Keratinocyte (primary cell): ENCODE measurements at regions not wholly inside any gene's neighbourhood (a gene's known extent, or its start where the extent isn't known, plus 50 kb on each side); places are given as distances from the start of the nearest gene placed in this dataset.

Source experiments
- DNase-seq: peaks from one replicate; pipeline ENCODE4 v3.0.0-alpha.2; 2011; ENCODE audit warnings: low read depth, missing footprints, low spot score
- FAIRE-seq: peaks from 2 replicates; lab custom pipeline; 2011; peaks lifted over from hg19 to GRCh38; lab: Jason Lieb, UNC
- H2AFZ ChIP-seq: 2 replicates; pipeline ENCODE4 v1.6.0; 2012; ENCODE audit warnings: low read length, control low read depth, inconsistent platforms; ENCODE audit not compliant: control insufficient read depth
- H3K27ac ChIP-seq: 2 replicates; pipeline ENCODE4 v1.5.1; 2011; ENCODE audit warnings: low read length; ENCODE audit not compliant: control insufficient read depth, insufficient read depth
- H3K27me3 ChIP-seq: 3 replicates; pipeline ENCODE4 v1.6.0; 2011; ENCODE audit warnings: low read length; ENCODE audit not compliant: control insufficient read depth, insufficient read depth; ENCODE audit errors: extremely low read depth
- H3K36me3 ChIP-seq, 2 experiments: 2 replicates in 1 of 2; 3 replicates in 1 of 2; pipeline ENCODE4 v1.5.1; 2011; ENCODE audit warnings: low read length in 2 of 2, mild to moderate bottlenecking in 1 of 2; ENCODE audit not compliant: control insufficient read depth in 2 of 2, insufficient read depth in 2 of 2; ENCODE audit errors: extremely low read depth in 1 of 2
- H3K4me1 ChIP-seq: 3 replicates; pipeline ENCODE4 v1.5.1; 2011; ENCODE audit warnings: low read length; ENCODE audit not compliant: control insufficient read depth, insufficient read depth; ENCODE audit errors: extremely low read depth
- H3K4me2 ChIP-seq: 3 replicates; pipeline ENCODE4 v1.6.0; 2011; ENCODE audit warnings: low read depth, low read length; ENCODE audit not compliant: control insufficient read depth, insufficient read depth; ENCODE audit errors: extremely low read depth
- H3K4me3 ChIP-seq, 3 experiments: fragments of 200-600 bp in 1 of 3; sonication (generic) in 1 of 3; 2 replicates in 2 of 3; 3 replicates in 1 of 3; pipeline ENCODE4 v1.5.1; 2011 to 2016; ENCODE audit warnings: low read length in 3 of 3, mild to moderate bottlenecking in 3 of 3, control low read depth in 2 of 3, inconsistent platforms in 1 of 3, low read depth in 1 of 3, mixed read lengths in 1 of 3, mixed run types in 1 of 3, moderate library complexity in 1 of 3; ENCODE audit not compliant: control insufficient read depth in 2 of 3, insufficient read depth in 2 of 3; ENCODE audit errors: extremely low read depth in 1 of 3
- H3K79me2 ChIP-seq: 2 replicates; pipeline ENCODE4 v1.6.0; 2012; ENCODE audit warnings: low read length; ENCODE audit not compliant: control insufficient read depth, insufficient read depth
- H3K9ac ChIP-seq: 3 replicates; pipeline ENCODE4 v1.6.0; 2011; ENCODE audit warnings: low read length; ENCODE audit not compliant: control insufficient read depth, insufficient read depth; ENCODE audit errors: extremely low read depth
- H3K9me1 ChIP-seq: 3 replicates; pipeline ENCODE4 v1.6.0; 2011; ENCODE audit warnings: low read length; ENCODE audit not compliant: control insufficient read depth, insufficient read depth; ENCODE audit errors: extremely low read depth
- H3K9me3 ChIP-seq: 2 replicates; pipeline ENCODE4 v1.5.1; 2012; ENCODE audit warnings: low read depth, low read length; ENCODE audit not compliant: control insufficient read depth
- H4K20me1 ChIP-seq: 3 replicates; pipeline ENCODE4 v1.6.0; 2011; ENCODE audit warnings: low read length; ENCODE audit not compliant: control insufficient read depth, insufficient read depth; ENCODE audit errors: extremely low read depth
- EZH2 ChIP-seq: IDR thresholded peaks from one replicate; pipeline ENCODE4 v1.6.1; 2012; ENCODE audit warnings: inconsistent platforms, mild to moderate bottlenecking, low read length, moderate library complexity
- dilution Hi-C: fragments of 300-500 bp; cut with MboI; formaldehyde crosslinking; loops from one replicate; pipeline ENCODE4 v1.7.0; 2020; ENCODE audit warnings: low sequenced_read_pairs; ENCODE audit not compliant: extremely low pct_ligation_motif_present
- TF ChIP-seq, protein P1 (sequence below), 3 experiments: IDR thresholded peaks in 1 of 3; conservative IDR thresholded peaks in 1 of 3; optimal IDR thresholded peaks in 1 of 3; 2 replicates in 2 of 3; 3 replicates in 1 of 3; pipeline versions ENCODE3 to v1.5.1; 2011; ENCODE audit warnings: low read length in 3 of 3, mild to moderate bottlenecking in 3 of 3, moderate library complexity in 2 of 3, control low read depth in 1 of 3, inconsistent platforms in 1 of 3; ENCODE audit not compliant: insufficient read depth in 2 of 3; ENCODE audit errors: extremely low read depth in 1 of 3

DNA sequence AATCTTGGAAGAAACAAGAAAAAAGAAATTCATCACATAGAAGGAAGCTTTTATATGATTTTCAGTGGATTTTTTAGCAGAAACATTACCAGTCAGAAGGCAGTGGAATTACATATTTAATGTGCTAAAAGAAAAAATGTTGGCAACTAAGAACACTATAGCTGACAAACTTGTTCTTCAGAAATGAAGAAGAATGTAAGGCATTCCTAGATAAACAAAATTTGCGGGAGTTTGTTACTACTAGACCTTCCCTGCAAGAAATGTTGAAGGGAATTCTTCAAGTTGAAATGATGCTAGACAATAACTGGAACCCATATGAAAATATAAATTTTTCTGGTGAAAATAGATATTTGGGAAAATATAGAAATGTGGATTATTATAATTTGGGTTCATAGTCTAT lies 718.3 kb upstream of the GRAMD2B start:
- Histone ChIP-seq H3K36me3 (no peaks in the 10 kb centered on the region), H4K20me1 (no peaks in the 10 kb centered on the region), H3K79me2 (no peaks in the 10 kb centered on the region), H3K27ac (no peak overlapping the region), H3K9me3 (no peaks in the 10 kb centered on the region), H3K4me1 (no peaks in the 10 kb centered on the region), H2AFZ (no peak overlapping the region), H3K4me3 (no peak overlapping the region), H3K9me1 (no peaks in the 10 kb centered on the region), H3K4me2 (no peak overlapping the region), H3K9ac (no peak overlapping the region), H3K27me3 (no peaks in the 10 kb centered on the region)
- DNase-seq (no peak), FAIRE-seq (no peak)
- no peak for TF ChIP-seq EZH2
- TF ChIP-seq, protein P1, sequence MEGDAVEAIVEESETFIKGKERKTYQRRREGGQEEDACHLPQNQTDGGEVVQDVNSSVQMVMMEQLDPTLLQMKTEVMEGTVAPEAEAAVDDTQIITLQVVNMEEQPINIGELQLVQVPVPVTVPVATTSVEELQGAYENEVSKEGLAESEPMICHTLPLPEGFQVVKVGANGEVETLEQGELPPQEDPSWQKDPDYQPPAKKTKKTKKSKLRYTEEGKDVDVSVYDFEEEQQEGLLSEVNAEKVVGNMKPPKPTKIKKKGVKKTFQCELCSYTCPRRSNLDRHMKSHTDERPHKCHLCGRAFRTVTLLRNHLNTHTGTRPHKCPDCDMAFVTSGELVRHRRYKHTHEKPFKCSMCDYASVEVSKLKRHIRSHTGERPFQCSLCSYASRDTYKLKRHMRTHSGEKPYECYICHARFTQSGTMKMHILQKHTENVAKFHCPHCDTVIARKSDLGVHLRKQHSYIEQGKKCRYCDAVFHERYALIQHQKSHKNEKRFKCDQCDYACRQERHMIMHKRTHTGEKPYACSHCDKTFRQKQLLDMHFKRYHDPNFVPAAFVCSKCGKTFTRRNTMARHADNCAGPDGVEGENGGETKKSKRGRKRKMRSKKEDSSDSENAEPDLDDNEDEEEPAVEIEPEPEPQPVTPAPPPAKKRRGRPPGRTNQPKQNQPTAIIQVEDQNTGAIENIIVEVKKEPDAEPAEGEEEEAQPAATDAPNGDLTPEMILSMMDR (optimal IDR thresholded peaks at IDR 0.05 in 1 of 3, IDR thresholded peaks at IDR 0.05 in 1 of 3, conservative IDR thresholded peaks at IDR 0.05 in 1 of 3; ENCODE audit: extremely low read depth in 1 of 3, insufficient read depth in 2 of 3, low read length in 3 of 3) = no peak
- dilution Hi-C loops = no loop called here

DNA sequence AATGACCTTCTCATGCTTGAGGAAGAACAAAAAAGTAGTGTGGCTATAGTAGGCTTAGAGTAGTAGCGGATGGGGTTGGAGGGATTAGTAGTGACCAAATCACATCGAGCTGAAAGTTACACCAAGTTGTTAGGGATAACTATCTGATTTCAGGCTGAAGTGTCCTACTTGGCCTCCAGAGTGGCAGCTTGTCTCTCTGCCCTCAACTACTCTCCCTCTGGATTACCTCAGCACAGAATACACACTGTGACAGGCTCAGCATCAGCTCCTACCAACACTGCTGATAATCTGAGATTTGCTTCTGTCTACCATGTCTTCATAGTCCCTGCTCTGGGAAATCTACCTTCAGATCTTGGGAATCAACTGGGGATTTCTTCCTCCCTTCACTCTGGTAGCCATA lies 714.6 kb upstream of the GRAMD2B start:
- Histone ChIP-seq H3K4me1 (no peaks in the 10 kb centered on the region), H3K9me3 (no peaks in the 10 kb centered on the region), H4K20me1 (no peaks in the 10 kb centered on the region), H3K4me3 (no peak overlapping the region), H3K27me3 (no peaks in the 10 kb centered on the region), H3K79me2 (no peaks in the 10 kb centered on the region), H3K4me2 (no peak overlapping the region), H2AFZ (no peak overlapping the region), H3K9me1 (no peaks in the 10 kb centered on the region), H3K27ac (no peak overlapping the region), H3K9ac (no peak overlapping the region), H3K36me3 (no peaks in the 10 kb centered on the region)
- no peak for TF ChIP-seq EZH2
- TF ChIP-seq, protein P1 (optimal IDR thresholded peaks at IDR 0.05 in 1 of 3, IDR thresholded peaks at IDR 0.05 in 1 of 3, conservative IDR thresholded peaks at IDR 0.05 in 1 of 3; ENCODE audit: extremely low read depth in 1 of 3, insufficient read depth in 2 of 3, low read length in 3 of 3) = no peak
- dilution Hi-C loops = no loop called here
- DNase-seq (no peak), FAIRE-seq (no peak)
